CD4-positive, alpha-beta memory T cell (primary cell): ENCODE measurements at regions not wholly inside any gene's neighbourhood (a gene's known extent, or its start where the extent isn't known, plus 50 kb on each side); places are given as distances from the start of the nearest gene placed in this dataset.

Source experiments
- CTCF ChIA-PET: fragments of 350-600 bp; sonication (Branson Sonifier 250); formaldehyde crosslinking; loops from one replicate; lab custom pipeline; 2021; ENCODE audit warnings: inconsistent platforms; ENCODE audit not compliant: partially characterized antibody; lab: Charles Lee
- POLR2A ChIA-PET: fragments of 350-600 bp; sonication (Branson Sonifier 250); formaldehyde crosslinking; loops from one replicate; lab custom pipeline; 2021; ENCODE audit not compliant: partially characterized antibody; lab: Charles Lee
- DNase-seq, 5 donors: peaks; one replicate each; pipeline versions ENCODE4 v3.0.0 to v3.0.0-alpha.2; 2020 to 2022; ENCODE audit warnings: mixed read lengths in 1 of 5
- H3K27ac ChIP-seq: one replicate; pipeline ENCODE4 v1.7.0; 2013; ENCODE audit warnings: low read depth, low read length
- H3K27me3 ChIP-seq: 2 replicates; pipeline ENCODE4 v1.7.0; 2013; ENCODE audit warnings: mild to moderate bottlenecking, low read length, moderate library complexity; ENCODE audit not compliant: insufficient read depth
- H3K36me3 ChIP-seq: 2 replicates; pipeline ENCODE4 v1.7.0; 2013; ENCODE audit warnings: mild to moderate bottlenecking, low read length, moderate library complexity; ENCODE audit not compliant: insufficient read depth
- H3K4me1 ChIP-seq: 2 replicates; pipeline ENCODE4 v1.7.0; 2013; ENCODE audit warnings: mild to moderate bottlenecking, low read length, moderate library complexity; ENCODE audit not compliant: insufficient read depth
- H3K4me3 ChIP-seq, 2 donors: one replicate each; pipeline ENCODE4 v1.7.0; 2013; ENCODE audit warnings: low read length in 2 of 2, mild to moderate bottlenecking in 1 of 2
- H3K9me3 ChIP-seq, 2 donors: one replicate each; pipeline ENCODE4 v1.7.0; 2013; ENCODE audit warnings: low read length in 2 of 2, control low read depth in 1 of 2; ENCODE audit not compliant: control insufficient read depth in 1 of 2
- H3K27ac Mint-ChIP-seq, 7 donors: one replicate each; pipeline ENCODE4 v1.8.0; 2020 to 2021; ENCODE audit warnings: mixed read lengths in 7 of 7, mild to moderate bottlenecking in 6 of 7, inconsistent platforms in 3 of 7, moderate library complexity in 3 of 7
- H3K27me3 Mint-ChIP-seq, 2 donors: one replicate each; pipeline ENCODE4 v1.8.0; 2020 to 2021; ENCODE audit warnings: mixed read lengths in 2 of 2
- H3K36me3 Mint-ChIP-seq, 2 donors: one replicate each; pipeline ENCODE4 v1.8.0; 2020 to 2021; ENCODE audit warnings: mixed read lengths in 2 of 2, inconsistent platforms in 1 of 2, mild to moderate bottlenecking in 1 of 2
- H3K4me1 Mint-ChIP-seq, 4 donors: one replicate each; pipeline ENCODE4 v1.8.0; 2020 to 2021; ENCODE audit warnings: mixed read lengths in 4 of 4, mild to moderate bottlenecking in 1 of 4
- H3K4me3 Mint-ChIP-seq, 8 donors: one replicate each; pipeline ENCODE4 v1.8.0; 2020 to 2021; ENCODE audit warnings: mixed read lengths in 8 of 8, mild to moderate bottlenecking in 7 of 8, moderate library complexity in 6 of 8, inconsistent platforms in 3 of 8
- H3K9me3 Mint-ChIP-seq, 8 donors: one replicate each; pipeline ENCODE4 v1.8.0; 2020 to 2021; ENCODE audit warnings: mixed read lengths in 8 of 8, mild to moderate bottlenecking in 5 of 8, inconsistent platforms in 3 of 8, moderate library complexity in 1 of 8
- intact Hi-C: fragments of 100-400 bp; cut with micrococcal nuclease; formaldehyde crosslinking; loops from one replicate; pipeline ENCODE4 v1.15.1; 2023

GRCh38 chr1:29676496-29676895 is 440.2 kb downstream of the PTPRU start:
- Histone ChIP-seq H3K4me1 (no peaks in the 10 kb centered on the region), H3K9me3 (no peaks in the 10 kb centered on the region), H3K27me3 (no peaks in the 10 kb centered on the region), H3K4me3 (no peak overlapping the region), H3K27ac (no peak overlapping the region), H3K36me3 (no peaks in the 10 kb centered on the region)
- peaks cover 0 to under 1% (median 0%) of the 10 kb centered on the region in 8 donors for H3K9me3 Mint-ChIP-seq
- DNase-seq = no peak
- H3K27ac Mint-ChIP-seq = no peak overlapping the region
- POLR2A ChIA-PET = no interaction called here
- CTCF ChIA-PET = no interaction called here
- H3K27me3 Mint-ChIP-seq = peaks cover 2 to 6% of the 10 kb centered on the region in 2 donors
- H3K36me3 Mint-ChIP-seq = no peaks in the 10 kb centered on the region
- H3K4me1 Mint-ChIP-seq = no peaks in the 10 kb centered on the region
- intact Hi-C loops = no loop called here
- H3K4me3 Mint-ChIP-seq = no peak overlapping the region

- no peak overlapping the region for H3K4me3 ChIP-seq
- Mint-ChIP-seq H3K4me3 (no peak overlapping the region), H3K9me3 (peaks cover 0 to 1% (median 0%) of the 10 kb centered on the region in 8 donors), H3K27me3 (peaks cover 0 to 4% of the 10 kb centered on the region in 2 donors), H3K4me1 (no peaks in the 10 kb centered on the region), H3K27ac (no peak overlapping the region), H3K36me3 (no peaks in the 10 kb centered on the region)
- ChIA-PET CTCF (no interaction called here), POLR2A (no interaction called here)
- H3K9me3 ChIP-seq = no peaks in the 10 kb centered on the region
- no peaks in the 10 kb centered on the region for H3K27me3 ChIP-seq
- no peak overlapping the region for H3K27ac ChIP-seq
- no peaks in the 10 kb centered on the region for H3K36me3 ChIP-seq
- H3K4me1 ChIP-seq = no peaks in the 10 kb centered on the region
- intact Hi-C loops = no loop called here
- DNase-seq = no peak
These were observed 439.4 kb downstream of the PTPRU start for GRCh38 chr1:29675481-29676263.

GRCh38 chr1:29674627-29675326 is 438.5 kb downstream of the PTPRU start:
- Histone ChIP-seq H3K9me3 (no peaks in the 10 kb centered on the region), H3K27me3 (no peaks in the 10 kb centered on the region), H3K36me3 (no peaks in the 10 kb centered on the region), H3K4me1 (no peaks in the 10 kb centered on the region), H3K4me3 (no peak overlapping the region), H3K27ac (no peak overlapping the region)
- H3K27me3 Mint-ChIP-seq = peaks cover 0 to 8% of the 10 kb centered on the region in 2 donors
- intact Hi-C loops = no loop called here
- peak overlapping the region in 1 of 7 donors; percentile 4 for H3K27ac Mint-ChIP-seq
- peaks cover 0 to 1% (median 0%) of the 10 kb centered on the region in 8 donors for H3K9me3 Mint-ChIP-seq
- H3K36me3 Mint-ChIP-seq = no peaks in the 10 kb centered on the region
- ChIA-PET CTCF (no interaction called here), POLR2A (no interaction called here)
- no peak for DNase-seq
- H3K4me1 Mint-ChIP-seq = no peaks in the 10 kb centered on the region
- no peak overlapping the region for H3K4me3 Mint-ChIP-seq

GRCh38 chr1:29673669-29674626 is 437.6 kb downstream of the PTPRU start:
- Mint-ChIP-seq H3K36me3 (no peaks in the 10 kb centered on the region), H3K27me3 (peaks cover 0 to 8% of the 10 kb centered on the region in 2 donors), H3K4me3 (no peak overlapping the region), H3K9me3 (peaks cover 0 to 1% (median 0%) of the 10 kb centered on the region in 8 donors), H3K27ac (no peak overlapping the region), H3K4me1 (no peaks in the 10 kb centered on the region)
- H3K27ac ChIP-seq = no peak overlapping the region
- ChIA-PET POLR2A (no interaction called here), CTCF (no interaction called here)
- intact Hi-C loops = no loop called here
- no peaks in the 10 kb centered on the region for H3K9me3 ChIP-seq
- DNase-seq = no peak
- H3K4me3 ChIP-seq = no peak overlapping the region
- H3K4me1 ChIP-seq = no peaks in the 10 kb centered on the region
- H3K36me3 ChIP-seq = no peaks in the 10 kb centered on the region
- H3K27me3 ChIP-seq = no peaks in the 10 kb centered on the region

GRCh38 chr1:29673228-29673500 is 436.8 kb downstream of the PTPRU start:
- POLR2A ChIA-PET = no interaction called here

GRCh38 chr1:29672416-29673227 is 436.3 kb downstream of the PTPRU start:
- H3K36me3 Mint-ChIP-seq = no peaks in the 10 kb centered on the region
- no peaks in the 10 kb centered on the region for H3K27me3 ChIP-seq
- POLR2A ChIA-PET = no interaction called here
- intact Hi-C loops = no loop called here
- CTCF ChIA-PET = no interaction called here
- H3K4me1 ChIP-seq = no peaks in the 10 kb centered on the region
- H3K4me3 ChIP-seq = no peak overlapping the region
- H3K9me3 Mint-ChIP-seq = peaks cover 0 to 1% (median 0%) of the 10 kb centered on the region in 8 donors
- no peaks in the 10 kb centered on the region for H3K36me3 ChIP-seq
- no peaks in the 10 kb centered on the region for H3K4me1 Mint-ChIP-seq
- peaks cover under 1 to 10% of the 10 kb centered on the region in 2 donors for H3K27me3 Mint-ChIP-seq
- no peak overlapping the region for H3K27ac Mint-ChIP-seq
- H3K27ac ChIP-seq = no peak overlapping the region
- no peaks in the 10 kb centered on the region for H3K9me3 ChIP-seq
- no peak overlapping the region for H3K4me3 Mint-ChIP-seq
- DNase-seq = no peak

More at GRCh38 chr1:29673228-29673500, 436.8 kb downstream of the PTPRU start:
- Histone ChIP-seq H3K4me1 (no peaks in the 10 kb centered on the region), H3K4me3 (no peak overlapping the region), H3K9me3 (no peaks in the 10 kb centered on the region), H3K36me3 (no peaks in the 10 kb centered on the region), H3K27ac (no peak overlapping the region), H3K27me3 (no peaks in the 10 kb centered on the region)
- intact Hi-C loops = no loop called here
- no peak overlapping the region for H3K27ac Mint-ChIP-seq
- H3K4me1 Mint-ChIP-seq = no peaks in the 10 kb centered on the region
- no peaks in the 10 kb centered on the region for H3K36me3 Mint-ChIP-seq
- DNase-seq = no peak
- peaks cover 0 to 8% of the 10 kb centered on the region in 2 donors for H3K27me3 Mint-ChIP-seq
- CTCF ChIA-PET = no interaction called here
- H3K9me3 Mint-ChIP-seq = peaks cover 0 to 1% (median 0%) of the 10 kb centered on the region in 8 donors
- no peak overlapping the region for H3K4me3 Mint-ChIP-seq
